ENCODE measurements at regions not wholly inside any gene's neighbourhood (a gene's known extent, or its start where the extent isn't known, plus 50 kb on each side); places are given as distances from the start of the nearest gene placed in this dataset.

DNA sequence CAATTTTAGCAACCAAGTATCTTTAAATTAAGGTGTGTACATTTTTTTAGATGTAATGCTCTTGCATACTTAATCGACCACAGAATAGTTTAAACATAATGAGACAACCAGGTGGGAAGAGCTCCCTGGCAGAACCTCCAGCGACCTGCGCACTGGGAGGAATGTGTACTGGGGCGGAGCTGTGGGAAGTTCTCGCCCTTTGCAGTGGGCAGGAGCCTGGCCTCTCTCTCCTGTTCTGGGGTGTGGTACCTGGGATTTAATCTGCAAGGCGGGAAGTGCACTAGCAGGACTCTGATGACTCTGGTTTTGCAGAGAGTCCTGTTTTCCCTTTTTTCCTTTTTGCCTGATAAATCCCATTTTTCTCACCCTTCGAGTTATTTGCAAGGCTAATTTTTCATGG, 150.7 kb downstream of the SLC28A3 start:
- TF ChIP-seq, protein P1, sequence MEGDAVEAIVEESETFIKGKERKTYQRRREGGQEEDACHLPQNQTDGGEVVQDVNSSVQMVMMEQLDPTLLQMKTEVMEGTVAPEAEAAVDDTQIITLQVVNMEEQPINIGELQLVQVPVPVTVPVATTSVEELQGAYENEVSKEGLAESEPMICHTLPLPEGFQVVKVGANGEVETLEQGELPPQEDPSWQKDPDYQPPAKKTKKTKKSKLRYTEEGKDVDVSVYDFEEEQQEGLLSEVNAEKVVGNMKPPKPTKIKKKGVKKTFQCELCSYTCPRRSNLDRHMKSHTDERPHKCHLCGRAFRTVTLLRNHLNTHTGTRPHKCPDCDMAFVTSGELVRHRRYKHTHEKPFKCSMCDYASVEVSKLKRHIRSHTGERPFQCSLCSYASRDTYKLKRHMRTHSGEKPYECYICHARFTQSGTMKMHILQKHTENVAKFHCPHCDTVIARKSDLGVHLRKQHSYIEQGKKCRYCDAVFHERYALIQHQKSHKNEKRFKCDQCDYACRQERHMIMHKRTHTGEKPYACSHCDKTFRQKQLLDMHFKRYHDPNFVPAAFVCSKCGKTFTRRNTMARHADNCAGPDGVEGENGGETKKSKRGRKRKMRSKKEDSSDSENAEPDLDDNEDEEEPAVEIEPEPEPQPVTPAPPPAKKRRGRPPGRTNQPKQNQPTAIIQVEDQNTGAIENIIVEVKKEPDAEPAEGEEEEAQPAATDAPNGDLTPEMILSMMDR (IDR thresholded peaks at IDR 0.05) = no peak
- TF ChIP-seq POLR2A (IDR thresholded peaks at IDR 0.05) = no peak
